Fibroblast of peridontal ligament (primary cell): ENCODE measurements at regions not wholly inside any gene's neighbourhood (a gene's known extent, or its start where the extent isn't known, plus 50 kb on each side); places are given as distances from the start of the nearest gene placed in this dataset.

ENCODE experiments used
- DNase-seq: peaks from one replicate; pipeline ENCODE4 v3.0.0-alpha.2; 2010; ENCODE audit errors: extremely low read depth

DNA sequence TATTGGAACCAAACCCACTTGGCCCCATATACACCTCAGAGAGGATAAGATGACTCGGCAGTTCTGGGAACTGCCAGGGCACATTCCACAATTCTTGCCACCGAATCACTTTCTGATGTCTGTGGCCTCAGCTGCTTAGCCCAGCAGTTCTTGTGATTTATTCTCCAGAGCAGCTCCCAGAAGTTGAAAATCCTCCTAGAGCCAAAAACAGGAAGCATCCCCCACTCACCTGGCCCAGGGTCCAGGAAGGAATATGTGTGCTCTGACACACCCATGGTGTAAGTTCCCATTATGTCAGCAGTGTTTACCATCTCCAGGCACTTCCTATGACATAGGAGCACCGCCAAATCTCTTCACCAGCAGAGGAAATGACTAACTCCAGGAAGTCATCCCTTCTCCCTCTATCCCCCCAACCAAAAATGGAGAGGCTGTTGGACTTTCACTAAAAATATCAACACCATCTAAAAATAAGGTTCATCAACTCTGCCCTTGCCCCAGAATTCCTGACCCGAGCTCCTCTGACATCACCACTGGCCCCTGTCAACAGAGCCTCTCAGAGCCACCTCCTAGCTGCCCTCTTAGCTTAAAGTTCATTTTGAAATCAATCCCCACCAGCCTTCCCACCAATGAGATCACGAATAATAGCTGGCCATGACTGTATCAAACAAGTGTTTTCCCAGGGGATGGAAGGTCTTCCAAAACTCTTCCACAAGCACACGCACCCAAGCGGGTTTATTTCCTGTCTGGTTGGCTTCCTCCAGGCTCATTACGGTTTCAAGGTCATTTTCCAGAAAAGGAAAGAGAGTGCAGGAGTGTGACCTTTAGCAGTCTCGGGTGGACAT, 223.1 kb upstream of the PARD3B start:
- DNase-seq = peak; percentile 27

DNA sequence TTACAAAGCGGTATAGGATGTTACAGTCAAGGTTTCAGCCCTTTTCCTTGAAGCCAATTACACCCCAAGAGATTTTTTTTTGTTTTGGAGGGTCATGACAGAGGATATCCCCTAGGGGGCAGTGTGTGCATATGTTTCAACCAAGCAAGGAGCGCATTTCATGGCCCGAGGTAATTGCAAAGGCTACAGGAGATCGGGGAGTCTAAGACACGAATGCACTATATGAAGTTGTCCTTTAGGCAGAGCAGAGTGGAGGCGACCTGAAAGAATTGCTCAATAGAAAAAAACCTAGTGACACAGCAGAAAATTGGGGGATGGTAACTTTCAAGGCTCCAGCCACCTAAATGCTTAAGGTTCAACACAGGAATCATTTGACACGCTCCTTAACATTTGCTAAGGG, 219.8 kb upstream of the PARD3B start:
- DNase-seq = peak; percentile 92

DNA sequence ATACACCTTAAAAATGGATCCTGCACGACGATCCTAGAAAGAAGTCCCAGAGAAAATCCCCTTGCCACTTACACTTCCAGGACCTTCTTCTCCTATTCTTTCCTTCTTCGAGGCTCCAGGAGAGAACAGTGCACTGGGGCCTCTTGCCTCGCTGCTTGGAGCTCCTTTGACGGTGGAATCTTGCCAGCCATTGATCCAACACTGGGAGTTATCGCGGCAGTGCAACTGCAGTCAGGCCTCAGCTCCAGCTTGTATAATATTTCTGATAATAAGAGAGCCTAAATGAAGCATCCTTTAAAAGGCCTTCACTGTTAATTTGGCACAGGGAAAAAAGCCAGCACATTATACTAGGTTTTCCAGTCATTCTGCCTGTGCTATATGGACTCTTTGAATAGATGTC, 216.9 kb upstream of the PARD3B start:
- DNase-seq = no peak

DNA sequence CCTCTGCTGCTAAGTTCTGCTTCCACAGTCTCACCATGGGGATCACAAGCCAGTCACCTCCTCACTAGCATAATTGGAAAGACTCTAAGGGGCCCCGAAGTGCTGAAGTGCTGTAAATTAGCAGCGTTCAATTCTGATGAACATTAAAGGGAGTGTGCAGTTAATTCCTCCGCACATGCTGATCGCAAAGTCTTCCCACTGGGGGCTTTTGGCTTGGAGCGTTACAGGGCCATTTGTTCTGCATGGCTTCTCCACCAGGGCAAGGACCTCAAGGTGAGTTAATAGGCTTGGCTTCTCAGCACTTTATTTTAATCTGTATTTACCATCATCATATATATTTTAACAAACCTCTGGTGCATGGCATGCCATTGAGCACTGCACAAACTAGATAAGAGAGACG, 216.3 kb upstream of the PARD3B start:
- no peak for DNase-seq

DNA sequence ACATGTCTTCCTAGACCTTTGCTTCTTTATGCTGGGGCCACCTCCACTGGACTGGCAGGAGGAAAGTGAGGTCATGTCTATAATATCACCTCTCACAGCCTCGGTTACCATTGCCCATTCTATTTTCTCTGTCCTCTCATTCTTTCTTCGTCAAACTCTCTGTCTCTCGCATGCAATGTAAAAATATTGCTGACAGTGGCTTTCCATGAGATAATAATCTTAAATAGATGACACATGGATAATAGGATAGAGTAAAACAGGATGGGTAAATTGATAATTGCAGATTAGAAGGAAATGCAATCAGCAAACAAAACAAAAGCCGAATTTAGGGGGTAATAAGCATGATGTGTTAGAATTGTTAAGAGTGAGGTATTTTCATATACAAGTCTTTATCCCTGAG, 215.7 kb upstream of the PARD3B start:
- DNase-seq = no peak

DNA sequence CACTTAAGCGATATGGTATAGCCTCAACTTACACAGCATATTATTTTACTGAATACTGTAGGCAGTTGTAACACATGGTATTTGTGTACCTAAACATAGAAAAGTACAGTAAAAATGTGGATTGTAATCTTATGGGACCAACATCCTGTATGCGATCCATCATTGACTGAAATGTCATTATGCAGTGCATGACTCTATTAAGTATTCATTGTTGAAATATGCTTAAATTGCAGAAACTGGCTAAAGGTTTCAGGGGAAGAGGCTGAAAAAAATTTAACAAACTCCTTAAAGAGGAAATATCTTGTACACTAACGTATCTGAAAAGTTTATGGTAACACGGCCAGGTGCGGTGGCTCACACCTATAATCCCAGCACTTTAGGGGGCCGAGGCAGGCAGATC, 214.1 kb upstream of the PARD3B start:
- DNase-seq = no peak

DNA sequence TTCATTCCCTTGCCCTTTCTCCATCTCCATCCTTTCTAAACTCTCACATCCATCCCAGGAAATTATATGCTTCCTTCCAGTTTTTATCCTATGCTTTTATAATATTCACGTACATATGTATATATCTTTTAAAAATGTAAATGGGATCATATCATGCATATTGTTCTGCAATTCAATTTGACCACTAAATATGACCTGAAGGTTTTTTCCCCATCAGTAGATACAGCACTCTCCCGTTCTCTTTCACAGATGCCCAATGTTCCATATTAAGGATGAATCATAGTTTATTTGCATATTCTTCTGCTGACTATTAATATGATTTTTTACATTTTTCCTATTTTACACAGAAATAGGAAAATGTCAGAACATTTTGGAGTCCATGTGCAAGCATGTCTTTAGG, 213.3 kb upstream of the PARD3B start:
- DNase-seq = no peak

DNA sequence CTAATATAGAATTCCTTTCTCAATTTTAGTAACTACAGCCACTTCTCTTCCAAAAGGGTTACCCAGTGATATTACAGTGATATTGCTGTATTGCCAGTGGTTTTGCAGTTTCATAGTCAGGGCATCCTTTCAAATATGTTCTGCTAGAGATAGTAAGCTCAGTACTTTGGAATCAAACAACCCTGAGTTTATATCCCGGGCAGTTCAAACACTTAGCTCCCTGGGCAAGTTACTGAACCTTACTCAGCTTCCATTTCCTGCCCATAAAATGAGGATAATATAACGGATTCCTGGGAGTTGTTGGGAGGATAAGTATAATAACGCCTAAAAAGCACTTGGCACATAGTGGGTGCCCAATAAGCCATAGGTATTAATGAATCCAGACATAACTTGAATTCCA, 212.6 kb upstream of the PARD3B start:
- DNase-seq = no peak

DNA sequence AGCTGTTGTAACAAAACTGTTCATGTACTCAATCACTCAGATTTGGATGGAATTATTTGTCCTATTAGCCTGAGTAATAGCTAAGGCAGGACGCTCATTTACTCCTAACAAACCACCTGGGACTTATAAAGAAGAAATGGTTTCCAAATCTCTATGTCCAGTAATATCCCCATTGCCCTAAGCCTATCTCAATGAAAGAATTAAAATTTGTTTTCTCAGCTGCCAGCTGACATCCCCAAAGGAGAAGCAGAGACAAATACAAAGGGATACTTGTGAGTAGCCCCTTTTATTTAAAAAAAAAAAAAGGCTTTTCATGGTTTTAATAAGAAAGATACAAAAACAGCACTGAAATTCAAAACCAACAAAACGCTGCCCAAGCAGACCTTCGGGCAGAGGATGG, 211.4 kb upstream of the PARD3B start:
- DNase-seq = no peak

DNA sequence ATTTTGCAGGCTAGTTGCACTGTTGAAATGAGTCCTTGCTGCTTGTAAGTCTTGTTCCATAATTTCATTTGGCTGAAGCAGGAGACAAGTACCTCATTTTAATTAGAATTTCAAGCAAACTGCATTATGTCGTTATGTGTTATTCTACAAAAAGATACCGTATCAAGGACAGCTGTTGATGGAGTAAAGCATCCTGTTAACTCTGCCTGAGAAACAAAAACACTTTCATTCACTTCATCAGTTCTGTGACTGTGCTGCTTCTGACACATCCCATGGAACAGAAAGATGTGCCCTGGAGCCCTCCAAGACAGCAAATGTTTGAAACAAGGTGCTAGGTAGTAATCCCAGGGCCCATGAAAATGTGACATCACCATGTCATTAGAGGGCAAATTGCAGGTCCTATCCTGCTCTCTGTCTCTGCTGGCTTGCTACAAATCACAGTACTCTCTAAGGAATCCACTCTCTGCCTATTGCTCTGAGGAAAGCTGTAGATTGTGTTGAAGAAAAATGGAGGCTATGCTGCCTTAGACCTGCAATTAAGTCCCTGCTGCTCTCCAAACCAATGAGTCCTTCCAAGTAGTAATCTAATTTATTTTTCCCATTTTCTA, 209.7 kb upstream of the PARD3B start:
- DNase-seq = no peak

DNA sequence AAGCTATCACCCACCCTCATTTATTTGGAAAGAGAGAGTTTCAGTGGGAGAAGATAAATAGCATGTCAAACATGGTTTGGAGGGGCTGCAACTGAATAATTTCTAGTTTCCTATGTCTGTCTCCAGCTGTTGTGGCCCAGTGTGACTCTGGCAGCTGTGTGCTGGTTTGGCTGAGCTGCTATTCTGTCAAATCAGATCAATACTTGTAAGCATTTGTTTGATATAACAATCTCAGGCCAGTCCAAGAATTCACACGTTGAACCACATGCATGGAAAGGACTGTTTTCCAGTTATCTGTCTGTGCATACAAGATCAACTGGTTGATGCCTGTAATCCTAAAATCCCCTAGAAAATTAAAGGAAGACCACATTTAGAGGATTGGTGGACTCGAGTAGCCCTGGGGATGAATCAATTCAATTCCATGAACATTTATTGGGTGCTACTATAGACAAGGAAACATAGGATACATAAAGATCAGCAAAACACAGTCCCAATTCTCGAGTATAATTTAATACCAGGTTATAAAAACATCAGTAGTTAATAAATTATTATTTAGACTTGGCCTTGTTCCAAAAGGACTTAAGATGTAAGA, 209.0 kb upstream of the PARD3B start:
- no peak for DNase-seq

DNA sequence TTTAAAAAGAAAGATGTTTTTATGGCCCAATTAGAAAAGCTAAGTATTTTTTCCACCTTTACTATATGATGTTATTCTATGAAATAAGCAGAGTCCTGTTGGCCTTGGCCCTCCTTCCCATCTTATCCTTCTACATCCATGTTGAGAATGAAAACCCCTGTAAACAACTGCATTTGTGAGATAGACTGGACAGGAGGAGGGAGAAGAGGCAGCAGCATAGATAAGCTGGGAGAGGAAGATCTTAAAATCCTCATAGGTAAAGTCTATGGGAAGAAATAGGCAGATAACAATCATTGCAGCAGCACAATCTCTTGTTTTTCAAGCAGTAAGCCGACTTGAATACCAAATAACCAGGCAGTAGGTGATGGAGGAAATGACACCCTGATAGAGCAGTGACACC, 207.6 kb upstream of the PARD3B start:
- DNase-seq = no peak

DNA sequence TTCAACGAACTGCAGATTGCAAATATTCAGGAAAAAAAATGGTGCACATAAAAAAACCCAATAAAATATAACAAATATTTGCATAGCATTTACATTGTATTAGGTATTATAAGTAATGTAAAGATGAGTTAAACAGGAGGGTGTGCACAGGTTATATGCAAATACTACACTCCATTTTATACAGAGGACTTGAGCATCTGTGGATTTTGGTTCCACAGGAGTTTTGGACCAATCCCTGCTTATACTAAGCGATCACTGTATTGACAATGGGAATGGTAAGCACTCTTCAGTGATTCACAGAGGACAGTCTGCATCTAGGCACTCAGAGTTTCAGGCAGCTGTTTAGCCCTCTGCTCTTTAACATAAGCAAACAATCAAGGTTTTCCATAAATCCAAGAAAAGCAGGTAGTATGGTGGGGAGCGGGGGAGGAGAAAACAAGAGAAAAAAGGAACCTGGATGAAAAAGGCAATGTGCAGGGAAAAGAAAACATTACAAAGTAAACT, 206.0 kb upstream of the PARD3B start:
- DNase-seq = no peak

DNA sequence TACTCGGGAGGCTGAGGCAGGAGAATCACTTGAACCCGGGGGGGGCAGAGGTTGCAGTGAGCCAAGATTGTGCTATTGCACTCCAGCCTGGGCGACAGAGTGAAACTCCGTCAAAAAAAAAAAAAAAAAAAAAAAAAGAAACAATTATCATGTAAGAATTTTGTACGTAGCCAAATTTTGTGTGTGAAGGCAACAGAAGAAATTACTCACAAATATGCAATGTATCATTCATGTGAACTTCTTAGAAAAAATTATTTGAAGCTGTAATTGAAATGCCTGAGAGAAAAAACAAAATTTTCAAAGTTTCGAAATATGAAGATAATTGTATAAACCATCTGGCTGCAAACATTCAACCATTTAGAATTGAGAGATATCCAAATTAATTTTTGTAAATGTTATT, 204.8 kb upstream of the PARD3B start:
- DNase-seq = peak; percentile 29

DNA sequence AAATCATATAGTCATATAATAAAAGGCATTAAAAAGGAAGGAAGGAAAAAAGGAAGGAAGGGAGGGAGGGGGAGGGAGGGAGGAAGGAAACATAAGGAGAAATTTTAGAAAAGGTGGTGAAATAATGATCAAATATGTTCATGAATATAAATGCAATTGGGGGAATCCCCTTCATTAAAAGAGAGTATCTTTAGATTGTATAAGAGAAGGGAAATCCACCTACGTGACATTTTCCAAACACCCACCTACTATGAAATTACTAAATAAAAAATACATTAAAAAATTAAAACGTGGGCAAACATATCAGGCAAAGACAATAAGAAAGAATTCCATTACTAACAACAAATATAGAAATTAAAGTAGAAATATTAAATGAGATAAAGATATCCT, 203.4 kb upstream of the PARD3B start:
- DNase-seq = no peak

DNA sequence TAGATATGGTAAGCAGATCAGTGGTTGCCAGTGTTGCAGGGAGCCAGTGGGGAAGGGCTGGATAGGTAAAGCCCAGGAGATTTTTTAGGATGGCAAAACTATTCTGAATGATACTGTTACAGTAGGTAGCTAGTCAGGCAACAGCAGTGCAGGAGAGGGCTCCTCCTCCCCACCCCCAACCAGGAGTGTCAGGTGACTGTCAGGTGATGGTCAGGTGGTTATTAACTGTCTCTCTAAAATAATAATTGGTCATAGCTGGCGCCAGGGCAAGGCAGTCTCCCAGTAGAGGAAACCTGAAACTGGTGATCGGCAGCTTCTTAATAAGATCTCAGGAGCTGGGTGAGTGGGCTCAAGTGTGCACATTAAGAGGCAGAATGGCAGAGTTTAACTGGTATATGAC, 201.6 kb upstream of the PARD3B start:
- no peak for DNase-seq

DNA sequence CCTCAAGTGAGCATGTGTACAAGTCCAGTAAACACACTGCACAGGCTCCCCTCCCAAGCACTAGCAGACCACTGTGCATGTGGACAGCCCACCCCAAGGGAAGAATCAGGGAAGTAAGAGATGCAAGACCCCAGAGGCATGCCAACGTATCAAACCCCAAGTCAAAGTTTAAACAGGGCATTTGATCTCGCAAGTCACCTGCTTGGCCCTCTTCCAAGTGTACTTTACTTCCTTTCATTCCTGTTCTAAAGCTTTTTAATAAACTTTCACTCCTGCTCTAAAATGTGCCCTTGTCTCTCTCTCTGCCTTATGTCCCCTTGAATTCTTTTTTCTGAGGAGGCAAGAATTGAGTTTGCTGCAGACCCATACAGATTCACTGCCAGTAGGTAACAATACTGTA, 201.2 kb upstream of the PARD3B start:
- no peak for DNase-seq

DNA sequence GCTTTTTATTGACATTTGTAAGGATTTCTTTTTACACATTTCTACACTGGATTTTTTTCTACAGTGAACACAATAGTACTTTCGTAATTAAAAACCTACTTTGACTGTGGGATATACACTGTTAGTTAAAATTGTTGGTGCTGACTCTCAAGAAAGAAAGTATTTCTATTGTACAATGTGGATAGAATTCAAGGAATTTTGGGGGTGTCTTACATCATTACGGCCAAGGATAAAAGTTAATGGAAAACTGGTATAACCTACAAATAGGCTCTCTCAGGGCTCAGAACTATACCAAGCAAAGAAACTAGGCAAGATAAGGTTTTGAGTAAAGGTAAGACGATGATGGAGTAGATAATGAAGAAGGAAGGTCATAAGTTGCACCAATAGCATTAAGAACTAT, 198.4 kb upstream of the PARD3B start:
- no peak for DNase-seq

DNA sequence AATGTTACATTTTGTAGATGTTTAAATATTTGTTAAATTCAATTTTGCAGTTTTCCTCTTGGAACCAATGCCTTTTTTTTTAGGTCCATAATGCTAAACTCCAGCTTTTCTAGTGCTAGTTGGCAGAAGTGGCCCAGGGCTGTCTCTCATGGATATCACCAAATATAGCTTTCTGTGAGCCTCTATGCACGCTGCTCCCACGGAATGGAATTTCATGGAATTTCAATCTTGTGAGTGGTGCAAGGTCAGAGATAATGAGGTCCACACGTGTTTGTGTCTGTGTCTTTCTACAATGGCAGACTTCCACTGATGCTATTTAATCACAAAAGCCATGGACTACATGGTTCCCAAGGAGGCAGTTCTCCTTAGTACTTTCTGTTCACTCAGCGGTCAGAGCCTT, 191.5 kb upstream of the PARD3B start:
- peak; percentile 55 for DNase-seq

DNA sequence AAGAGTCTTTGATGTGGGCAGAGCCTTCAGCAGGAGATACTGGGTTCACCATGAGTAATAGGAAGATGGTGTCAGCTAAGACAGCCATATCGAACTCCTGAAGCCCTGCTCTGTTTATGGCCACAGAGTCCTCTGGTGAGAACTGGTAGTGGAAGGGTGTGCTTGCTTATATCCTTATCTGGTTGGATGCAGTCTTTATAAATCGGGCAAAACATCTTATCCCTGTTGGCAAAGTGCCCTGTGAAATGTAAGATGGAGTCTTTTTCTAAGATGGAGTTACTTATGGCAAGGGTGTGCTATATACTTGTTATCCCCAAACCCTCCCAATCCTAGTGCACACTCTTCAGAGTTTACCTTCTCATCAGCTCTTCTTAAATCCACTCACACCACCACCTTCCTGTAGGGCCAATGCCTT, 190.8 kb upstream of the PARD3B start:
- DNase-seq = no peak

DNA sequence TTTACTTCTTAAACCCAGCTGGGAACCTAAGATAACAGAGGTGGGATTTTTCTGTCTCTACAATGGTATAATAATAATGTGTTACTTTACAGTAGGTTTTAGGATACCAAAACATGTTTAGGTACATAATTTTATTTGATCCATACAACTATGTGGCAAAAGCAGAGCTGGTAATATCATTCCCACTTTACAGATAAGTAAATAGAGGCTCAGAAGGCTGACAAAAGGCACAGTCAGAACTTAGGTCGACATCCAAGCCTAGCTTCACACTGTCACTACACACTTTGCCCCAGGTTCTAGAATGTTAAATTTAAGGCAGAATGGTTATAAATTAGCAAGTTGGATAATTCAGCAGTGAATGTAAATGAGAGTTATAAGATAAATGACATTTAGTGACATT, 189.6 kb upstream of the PARD3B start:
- DNase-seq = no peak

DNA sequence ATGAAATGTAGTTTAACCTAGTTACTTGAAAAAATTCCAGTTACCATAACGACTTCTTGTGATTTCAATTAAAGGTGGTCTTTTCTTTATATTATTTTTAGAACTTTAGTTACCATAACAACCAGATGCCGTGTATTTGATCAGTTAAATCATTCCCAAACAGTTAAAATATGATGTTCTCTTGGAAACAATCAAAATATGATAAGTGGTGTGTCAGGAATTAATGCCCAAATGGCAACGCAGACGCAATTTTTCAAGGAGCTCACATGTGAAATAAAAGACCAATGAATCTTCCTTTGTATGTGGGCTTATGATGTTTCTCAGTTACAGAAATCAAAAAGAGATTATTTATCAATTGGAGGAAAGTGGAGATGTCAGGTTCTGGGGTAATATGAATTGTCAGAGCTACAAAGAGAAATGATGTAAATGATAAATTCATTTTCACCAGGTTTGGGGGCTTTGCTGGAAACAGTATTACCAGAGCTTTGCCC, 189.1 kb upstream of the PARD3B start:
- DNase-seq = no peak

DNA sequence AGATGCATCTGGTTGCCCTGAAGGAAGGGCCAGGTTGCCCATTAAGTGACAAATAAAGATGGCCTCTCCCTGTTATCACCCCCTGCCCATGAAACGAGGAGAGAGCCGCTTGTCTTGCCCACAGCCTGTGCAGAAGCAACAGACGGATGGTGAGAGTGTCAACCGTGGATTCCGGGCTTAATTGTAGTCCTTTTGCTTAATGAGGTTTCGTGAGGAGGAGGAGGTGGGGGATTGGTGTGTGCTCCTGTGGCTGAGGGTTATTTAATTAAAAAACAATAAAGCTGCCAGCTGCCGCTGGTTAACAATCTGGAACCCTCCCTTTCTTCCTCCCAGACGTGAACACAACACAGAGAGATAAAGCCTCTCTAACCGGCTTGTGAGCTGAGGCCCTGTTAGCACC, 188.0 kb upstream of the PARD3B start:
- DNase-seq = no peak
